Muscle of arm (tissue), 1 donor: ENCODE measurements at regions not wholly inside any gene's neighbourhood (a gene's known extent, or its start where the extent isn't known, plus 50 kb on each side); places are given as distances from the start of the nearest gene placed in this dataset.
"Not testable (repeated sequence)": the region's sequence is repeated elsewhere in the genome, so short reads cannot be mapped to it uniquely, and the experiment has no call there.

ENCODE experiments used
- DNase-seq: peaks from one replicate; pipeline ENCODE4 v3.0.0-alpha.2; 2013

DNA sequence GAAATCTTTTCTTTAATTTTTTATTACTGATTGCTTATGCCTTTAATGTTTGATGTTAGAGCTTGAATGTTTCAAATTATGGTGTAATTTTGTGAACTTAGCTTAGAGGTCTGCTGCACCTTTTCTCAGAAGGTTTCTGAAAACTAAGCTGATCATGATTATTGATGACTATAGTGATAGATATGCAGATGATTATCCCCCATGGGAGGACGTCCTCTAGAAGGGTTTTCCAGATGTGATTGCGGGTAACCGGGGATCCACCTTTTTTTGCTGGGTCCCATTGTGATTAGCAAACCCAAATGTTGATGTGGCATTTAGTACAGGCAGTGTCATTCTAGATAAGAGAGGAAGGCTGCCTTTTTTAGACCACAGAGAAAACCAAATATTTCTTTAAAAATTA lies 272.9 kb downstream of the FBXO8 start:
- DNase-seq: no peak

DNA sequence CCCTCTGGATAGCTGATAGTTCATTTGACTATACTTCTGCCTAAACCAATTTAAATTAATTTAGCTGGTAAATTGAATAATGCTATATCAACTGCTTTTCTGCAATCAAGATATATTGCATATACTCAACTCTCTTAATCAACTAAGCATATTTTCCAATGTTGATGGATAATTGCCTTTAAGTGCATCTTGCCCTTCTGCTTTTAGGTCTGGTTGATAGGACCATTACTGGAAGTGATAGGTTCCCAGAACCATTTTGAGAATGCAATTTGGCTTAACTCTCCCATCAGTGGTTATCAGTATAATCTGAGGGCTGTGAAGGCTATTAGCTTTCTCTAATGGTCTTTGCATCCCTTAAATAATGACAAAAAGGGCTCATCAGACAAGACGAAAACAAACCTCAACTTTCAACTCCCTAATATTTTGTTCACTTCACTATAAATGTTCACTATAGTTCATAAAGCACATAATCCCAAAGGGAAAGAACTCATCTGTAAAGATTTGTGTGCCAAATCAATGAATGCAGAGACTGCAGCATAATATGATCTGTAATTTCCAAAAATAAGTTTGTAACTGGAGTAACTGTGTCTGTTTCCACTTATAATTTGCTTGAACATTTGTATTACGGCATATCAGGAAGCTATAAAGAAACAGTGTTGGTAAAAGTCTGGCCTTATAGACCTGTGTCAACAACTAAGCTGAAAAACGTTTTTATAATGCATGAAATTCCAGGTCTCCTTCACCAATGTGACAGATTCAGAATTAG lies 273.6 kb downstream of the FBXO8 start:
- DNase-seq: peak; percentile 9

- DNase-seq: no peak
Measured at GRCh38 chr4:174005422-174005821, 278.0 kb downstream of the FBXO8 start.

DNA sequence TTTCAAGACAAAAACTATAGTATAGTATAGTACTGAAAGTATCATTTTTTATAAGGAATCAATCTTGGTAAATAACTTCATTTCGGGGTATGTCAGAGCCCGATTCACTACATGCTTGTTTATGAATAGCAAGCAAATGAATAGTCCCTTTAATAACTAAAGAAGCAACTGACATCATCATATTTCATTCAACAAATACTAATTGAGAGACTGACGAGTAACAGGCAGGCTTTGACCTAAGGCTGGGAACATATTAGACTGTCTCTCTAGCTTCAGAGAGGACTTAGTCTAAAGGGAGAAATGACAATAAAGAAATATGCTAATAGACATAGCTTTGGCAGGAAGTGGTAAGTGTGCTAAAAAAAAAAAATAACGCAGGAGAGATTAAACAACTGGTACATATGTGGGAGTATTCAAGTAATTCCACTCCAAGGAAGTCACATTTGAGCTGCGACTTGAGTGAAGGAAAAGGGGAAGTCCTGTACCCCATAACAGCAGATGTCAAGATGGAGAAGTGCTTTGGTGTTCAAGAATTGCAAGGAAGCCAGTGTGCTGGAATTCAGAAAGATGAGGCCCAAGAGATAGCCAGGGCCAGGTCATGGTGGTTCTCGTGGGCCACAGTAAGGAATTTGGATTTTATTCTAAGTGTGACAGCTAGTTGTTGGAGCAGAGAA lies 284.9 kb downstream of the FBXO8 start:
- no peak for DNase-seq

- DNase-seq: not testable (repeated sequence)
Measured at GRCh38 chr4:173995779-173996178, 287.7 kb downstream of the FBXO8 start.

DNA sequence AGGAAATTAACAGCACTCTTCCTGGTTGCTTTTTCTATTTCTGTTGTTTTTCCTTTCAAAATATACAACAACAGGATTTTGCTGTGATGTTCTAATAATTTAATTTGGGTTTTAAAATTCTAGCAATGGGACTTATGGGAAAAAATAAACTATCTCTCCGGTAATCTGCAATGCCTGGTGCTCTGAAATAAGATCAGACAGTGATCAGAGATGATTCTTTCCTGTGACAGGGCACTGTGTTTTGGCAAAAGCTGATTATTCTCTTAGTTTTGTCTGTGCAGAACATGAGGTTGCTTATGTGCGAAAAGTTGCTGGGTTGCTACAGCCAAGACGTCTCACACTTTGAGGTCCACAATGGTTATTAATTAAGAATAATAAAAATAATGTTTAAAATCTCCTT lies 291.7 kb downstream of the FBXO8 start:
- DNase-seq: no peak

GRCh38 chr4:173991316-173991715 lies 292.2 kb downstream of the FBXO8 start:
- DNase-seq: no peak

DNA sequence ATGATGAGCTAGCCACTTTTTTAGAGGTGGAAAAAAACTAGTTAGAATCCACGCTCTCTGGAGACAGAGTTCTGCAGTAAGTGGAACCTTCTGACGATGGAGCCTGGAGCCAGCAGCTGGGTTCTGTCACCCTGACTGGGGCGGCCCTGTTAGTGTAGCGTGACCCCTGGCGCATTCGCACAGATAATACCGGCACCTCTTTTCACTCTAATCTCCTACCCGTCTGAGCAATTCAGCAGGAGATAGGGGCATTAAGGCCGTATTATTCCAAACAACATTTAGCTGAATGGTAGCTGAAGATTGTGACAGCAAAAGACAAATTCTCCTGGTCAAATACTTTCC lies 292.6 kb downstream of the FBXO8 start:
- DNase-seq: no peak

GRCh38 chr4:173990126-173990868 lies 293.2 kb downstream of the FBXO8 start:
- no peak for DNase-seq

DNA sequence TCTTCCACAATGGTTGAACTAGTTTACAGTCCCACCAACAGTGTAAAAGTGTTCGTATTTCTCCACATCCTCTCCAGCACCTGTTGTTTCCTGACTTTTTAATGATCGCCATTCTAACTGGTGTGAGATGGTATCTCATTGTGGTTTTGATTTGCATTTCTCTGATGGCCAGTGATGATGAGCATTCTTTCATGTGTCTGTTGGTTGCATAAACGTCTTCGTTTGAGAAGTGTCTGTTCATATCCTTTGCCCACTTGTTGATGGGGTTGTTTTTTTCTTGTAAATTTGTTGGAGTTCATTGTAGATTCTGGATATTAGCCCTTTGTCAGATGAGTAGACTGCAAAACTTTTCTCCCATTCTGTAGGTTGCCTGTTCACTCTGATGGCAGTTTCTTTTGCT lies 319.9 kb downstream of the FBXO8 start:
- DNase-seq: not testable (repeated sequence)

DNA sequence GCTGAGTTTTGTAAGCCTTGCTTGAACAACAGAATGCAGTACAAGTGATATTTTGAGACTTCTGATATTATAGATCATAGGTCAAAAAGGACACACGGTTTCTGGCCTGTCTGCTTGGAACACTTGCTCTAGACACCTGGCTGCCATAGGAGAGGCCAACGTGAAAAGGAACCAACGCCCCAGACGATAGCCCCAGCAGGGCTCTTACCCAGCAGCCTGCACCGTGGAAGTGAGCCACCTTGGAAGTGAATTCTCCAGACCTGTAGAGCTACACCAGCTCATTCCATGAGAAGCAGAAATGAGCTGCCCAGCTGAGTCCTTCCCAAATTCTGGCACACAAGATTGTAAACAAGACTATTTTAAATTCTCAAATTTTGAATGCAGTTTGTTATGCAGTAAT lies 323.1 kb downstream of the FBXO8 start:
- no peak for DNase-seq

- no peak for DNase-seq
Measured at GRCh38 chr4:173958445-173958844, 325.0 kb downstream of the FBXO8 start.

GRCh38 chr4:173943547-173943946 lies 339.9 kb downstream of the FBXO8 start:
- DNase-seq: no peak

DNA sequence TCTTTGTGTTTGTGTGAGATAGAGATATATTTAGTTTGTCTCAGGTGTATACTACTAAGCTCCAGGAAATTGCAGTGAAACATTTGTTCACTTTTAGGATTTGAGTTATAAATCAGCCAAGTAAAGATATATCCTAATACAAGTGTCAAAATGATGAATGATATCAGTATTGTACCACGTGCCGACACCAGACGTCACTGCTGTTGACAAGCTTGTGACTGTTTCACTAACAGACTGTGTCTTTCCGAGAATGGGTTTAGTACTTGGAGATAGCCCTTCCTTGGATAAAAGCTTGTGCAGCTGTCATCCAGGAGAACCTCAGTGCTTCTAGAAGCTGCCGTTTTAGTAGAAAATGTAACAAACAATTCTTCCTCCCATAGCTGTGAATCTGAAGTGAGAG lies 343.3 kb downstream of the FBXO8 start:
- no peak for DNase-seq

GRCh38 chr4:173937631-173938270 lies 345.7 kb downstream of the FBXO8 start:
- DNase-seq: no peak

DNA sequence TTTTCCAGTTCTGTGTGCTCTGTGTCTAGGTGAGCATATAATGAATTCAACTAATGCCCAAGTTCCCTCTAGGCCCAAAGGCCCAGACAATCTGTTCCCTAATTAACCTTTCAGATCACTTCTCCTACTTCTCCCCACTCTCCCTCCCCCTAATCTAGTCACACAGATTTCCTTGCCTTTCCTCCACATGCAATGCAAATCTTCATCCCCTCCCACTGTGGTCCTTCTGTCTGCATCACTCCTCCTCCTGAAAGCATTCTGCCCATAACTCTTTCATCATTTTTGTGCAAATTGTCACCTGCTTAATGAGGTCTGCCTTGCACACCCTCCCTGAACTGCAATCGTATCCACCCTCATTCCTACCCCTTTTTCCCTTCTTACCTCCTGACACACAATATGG lies 346.6 kb downstream of the FBXO8 start:
- no peak for DNase-seq

GRCh38 chr4:173935622-173936405 lies 347.7 kb downstream of the FBXO8 start:
- DNase-seq: no peak

- no peak for DNase-seq
Measured at GRCh38 chr4:173934933-173935620, 348.4 kb downstream of the FBXO8 start.

DNA sequence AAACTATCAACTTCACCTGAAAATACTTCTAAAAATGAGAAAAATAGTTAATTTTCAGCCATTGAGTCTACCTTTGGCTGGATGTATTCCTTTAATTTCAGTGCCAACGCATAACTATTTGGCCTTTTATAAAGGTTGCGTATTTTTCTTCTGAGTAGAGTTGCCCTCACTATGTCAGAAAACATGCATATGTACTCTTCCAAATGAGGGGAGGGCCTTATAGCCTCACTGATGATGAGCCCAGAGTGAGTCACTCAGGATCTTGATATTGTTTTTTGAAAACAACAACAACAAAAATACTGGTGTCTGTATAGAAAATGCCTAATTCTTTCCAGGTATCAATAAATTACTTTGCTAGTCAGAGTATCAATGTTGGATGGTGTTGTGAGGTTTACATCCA lies 349.3 kb downstream of the FBXO8 start:
- DNase-seq: no peak

DNA sequence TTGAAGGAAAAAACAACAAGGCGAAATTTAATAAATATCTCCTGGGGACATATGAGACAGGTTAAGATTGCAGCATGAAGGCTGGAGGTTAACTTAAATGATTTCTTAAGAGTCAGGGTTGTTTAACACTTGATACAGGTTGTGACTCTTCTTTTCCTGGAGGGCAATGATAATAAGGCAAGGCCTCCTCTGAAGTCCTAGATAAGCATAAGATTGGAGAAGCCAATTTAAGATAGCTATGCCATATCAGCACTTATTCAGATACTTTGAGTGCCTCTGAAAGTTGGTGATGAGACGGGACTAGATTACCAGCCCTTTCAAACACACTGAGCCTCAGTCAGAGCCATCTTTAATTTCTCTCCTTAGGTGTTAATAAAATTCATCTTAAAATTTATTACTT lies 350.8 kb downstream of the FBXO8 start:
- DNase-seq: no peak

DNA sequence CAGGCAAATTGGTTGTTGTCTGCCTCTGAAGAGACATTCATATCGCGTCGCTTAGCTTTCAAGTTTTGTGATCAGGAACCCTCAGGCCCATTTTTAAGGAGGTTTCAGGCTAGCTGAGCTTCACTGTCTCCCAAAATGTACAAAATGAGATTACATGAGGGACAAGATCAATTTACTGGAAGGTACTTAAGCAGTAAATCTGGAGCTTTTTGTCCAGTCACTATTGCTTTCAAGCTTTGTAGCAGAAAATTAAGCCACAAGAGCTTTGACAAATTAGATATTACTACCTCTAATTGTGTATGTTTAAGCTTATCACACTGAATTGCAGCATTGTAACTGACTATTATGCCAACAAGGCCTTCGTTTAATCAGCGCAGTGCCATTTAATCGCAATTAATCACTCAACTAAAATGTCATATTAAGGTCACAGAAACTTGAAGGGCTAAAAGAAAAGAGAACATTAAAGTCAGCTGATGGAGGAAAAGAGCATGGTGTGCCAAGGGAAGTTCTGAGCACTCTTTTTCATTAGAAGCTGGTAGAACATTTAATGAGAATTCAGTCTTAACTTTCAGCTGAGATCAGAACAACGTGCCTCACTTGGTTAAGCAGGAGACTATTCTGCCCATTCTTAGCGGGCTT lies 353.0 kb downstream of the FBXO8 start:
- no peak for DNase-seq
